ENCODE measurements at regions not wholly inside any gene's neighbourhood (a gene's known extent, or its start where the extent isn't known, plus 50 kb on each side); places are given as distances from the start of the nearest gene placed in this dataset.

- no peaks in the 10 kb centered on the region for H4K20me1 ChIP-seq (ENCODE audit: insufficient read depth, low read length)
- H3K9ac ChIP-seq (ENCODE audit: low read depth, low read length), result no peak overlapping the region
- no peak overlapping the region for H3K4me2 ChIP-seq (ENCODE audit: insufficient read depth, low read length)
- H3K36me3 ChIP-seq (ENCODE audit: insufficient read depth, low read length), result no peaks in the 10 kb centered on the region
- H3K9me3 ChIP-seq (ENCODE audit: insufficient read depth, low read length, severe bottlenecking), result peaks cover 2% of the 10 kb centered on the region
- no peaks in the 10 kb centered on the region for H3K4me1 ChIP-seq (ENCODE audit: insufficient read depth, low read length)
- no peak for TF ChIP-seq EZH2 (IDR thresholded peaks at IDR 0.05; ENCODE audit: borderline replicate concordance, low read depth, low read length, severe bottlenecking)
- no peak for TF ChIP-seq CTCF (IDR thresholded peaks at IDR 0.05; ENCODE audit: borderline replicate concordance, extremely low read depth, low read length, poor library complexity, severe bottlenecking)
- ATAC-seq (ENCODE audit: insufficient read depth, low read depth), result no peak
- no peak overlapping the region for H3K27ac ChIP-seq (ENCODE audit: low read length)
- no peaks in the 10 kb centered on the region for H3K79me2 ChIP-seq (ENCODE audit: insufficient read depth, low read length)
- no peaks in the 10 kb centered on the region for H3K27me3 ChIP-seq (ENCODE audit: insufficient read depth, low read length, poor library complexity)
- H3K4me3 ChIP-seq (ENCODE audit: low read depth in 1 of 2, low read length in 2 of 2), result no peak overlapping the region
- no peak overlapping the region for H2AFZ ChIP-seq (ENCODE audit: low read depth, low read length)
- DNase-seq, result no peak
Observed at GRCh38 chr6:21468461-21468860, 125.1 kb upstream of the SOX4 start.

GRCh38 chr6:21469213-21469612 is 124.3 kb upstream of the SOX4 start:
- DNase-seq (no peak), ATAC-seq (ENCODE audit: insufficient read depth, low read depth) (no peak)
- H3K4me3 ChIP-seq (ENCODE audit: low read depth in 1 of 2, low read length in 2 of 2), result no peak overlapping the region
- no peak for TF ChIP-seq CTCF (IDR thresholded peaks at IDR 0.05; ENCODE audit: borderline replicate concordance, extremely low read depth, low read length, poor library complexity, severe bottlenecking)
- no peak for TF ChIP-seq EZH2 (IDR thresholded peaks at IDR 0.05; ENCODE audit: borderline replicate concordance, low read depth, low read length, severe bottlenecking)
- no peak overlapping the region for H3K4me2 ChIP-seq (ENCODE audit: insufficient read depth, low read length)
- no peaks in the 10 kb centered on the region for H3K27me3 ChIP-seq (ENCODE audit: insufficient read depth, low read length, poor library complexity)
- H3K79me2 ChIP-seq (ENCODE audit: insufficient read depth, low read length), result no peaks in the 10 kb centered on the region
- no peaks in the 10 kb centered on the region for H4K20me1 ChIP-seq (ENCODE audit: insufficient read depth, low read length)
- no peak overlapping the region for H3K27ac ChIP-seq (ENCODE audit: low read length)
- H3K36me3 ChIP-seq (ENCODE audit: insufficient read depth, low read length), result no peaks in the 10 kb centered on the region
- H2AFZ ChIP-seq (ENCODE audit: low read depth, low read length), result no peak overlapping the region
- no peaks in the 10 kb centered on the region for H3K4me1 ChIP-seq (ENCODE audit: insufficient read depth, low read length)
- H3K9me3 ChIP-seq (ENCODE audit: insufficient read depth, low read length, severe bottlenecking), result peaks cover 2% of the 10 kb centered on the region
- no peak overlapping the region for H3K9ac ChIP-seq (ENCODE audit: low read depth, low read length)

- no peak overlapping the region for H3K27ac ChIP-seq (ENCODE audit: low read length)
- TF ChIP-seq CTCF (IDR thresholded peaks at IDR 0.05; ENCODE audit: borderline replicate concordance, extremely low read depth, low read length, poor library complexity, severe bottlenecking) (no peak), EZH2 (IDR thresholded peaks at IDR 0.05; ENCODE audit: borderline replicate concordance, low read depth, low read length, severe bottlenecking) (no peak)
- no peaks in the 10 kb centered on the region for H3K4me1 ChIP-seq (ENCODE audit: insufficient read depth, low read length)
- DNase-seq, result no peak
- H3K4me2 ChIP-seq (ENCODE audit: insufficient read depth, low read length), result no peak overlapping the region
- ATAC-seq (ENCODE audit: insufficient read depth, low read depth), result no peak
- H4K20me1 ChIP-seq (ENCODE audit: insufficient read depth, low read length), result no peaks in the 10 kb centered on the region
- no peaks in the 10 kb centered on the region for H3K9me3 ChIP-seq (ENCODE audit: insufficient read depth, low read length, severe bottlenecking)
- no peaks in the 10 kb centered on the region for H3K36me3 ChIP-seq (ENCODE audit: insufficient read depth, low read length)
- H3K27me3 ChIP-seq (ENCODE audit: insufficient read depth, low read length, poor library complexity), result no peaks in the 10 kb centered on the region
- H3K9ac ChIP-seq (ENCODE audit: low read depth, low read length), result no peak overlapping the region
- no peak overlapping the region for H3K4me3 ChIP-seq (ENCODE audit: low read depth in 1 of 2, low read length in 2 of 2)
- H2AFZ ChIP-seq (ENCODE audit: low read depth, low read length), result no peak overlapping the region
- H3K79me2 ChIP-seq (ENCODE audit: insufficient read depth, low read length), result no peaks in the 10 kb centered on the region
Observed at GRCh38 chr6:21476112-21476511, 117.4 kb upstream of the SOX4 start.

GRCh38 chr6:21478411-21478810 is 115.1 kb upstream of the SOX4 start:
- H3K9me3 ChIP-seq (ENCODE audit: insufficient read depth, low read length, severe bottlenecking), result no peaks in the 10 kb centered on the region
- no peak overlapping the region for H2AFZ ChIP-seq (ENCODE audit: low read depth, low read length)
- H3K4me3 ChIP-seq (ENCODE audit: low read depth in 1 of 2, low read length in 2 of 2), result no peak overlapping the region
- no peaks in the 10 kb centered on the region for H3K36me3 ChIP-seq (ENCODE audit: insufficient read depth, low read length)
- no peak overlapping the region for H3K4me2 ChIP-seq (ENCODE audit: insufficient read depth, low read length)
- ATAC-seq (ENCODE audit: insufficient read depth, low read depth) (no peak), DNase-seq (no peak)
- H4K20me1 ChIP-seq (ENCODE audit: insufficient read depth, low read length), result no peaks in the 10 kb centered on the region
- no peaks in the 10 kb centered on the region for H3K27me3 ChIP-seq (ENCODE audit: insufficient read depth, low read length, poor library complexity)
- H3K4me1 ChIP-seq (ENCODE audit: insufficient read depth, low read length), result no peaks in the 10 kb centered on the region
- no peak for TF ChIP-seq CTCF (IDR thresholded peaks at IDR 0.05; ENCODE audit: borderline replicate concordance, extremely low read depth, low read length, poor library complexity, severe bottlenecking)
- H3K79me2 ChIP-seq (ENCODE audit: insufficient read depth, low read length), result no peaks in the 10 kb centered on the region
- H3K27ac ChIP-seq (ENCODE audit: low read length), result no peak overlapping the region
- H3K9ac ChIP-seq (ENCODE audit: low read depth, low read length), result no peak overlapping the region

Data from DND-41 (cell line).